Neural progenitor cell (in vitro differentiated cells): ENCODE measurements at regions not wholly inside any gene's neighbourhood (a gene's known extent, or its start where the extent isn't known, plus 50 kb on each side); places are given as distances from the start of the nearest gene placed in this dataset.

Experiments
- DNase-seq: peaks from one replicate; pipeline ENCODE4 v3.0.0-alpha.2; 2016; ENCODE audit warnings: low spot score
- H2AFZ ChIP-seq: fragments of 200-600 bp; sonication (generic); replicated peaks from 2 replicates; pipeline ENCODE4 v1.6.1; 2016; ENCODE audit warnings: antibody characterized with exemption
- H3F3A ChIP-seq: fragments of 200-600 bp; sonication (generic); 2 replicates; pipeline ENCODE4 v1.6.1; 2016; ENCODE audit warnings: antibody characterized with exemption, low read depth
- H3K27ac ChIP-seq: fragments of 200-600 bp; sonication (generic); 2 replicates; pipeline ENCODE4 v1.5.1; 2016; ENCODE audit warnings: mild to moderate bottlenecking
- H3K27me3 ChIP-seq: fragments of 200-600 bp; sonication (generic); 2 replicates; pipeline ENCODE4 v1.6.1; 2016; ENCODE audit warnings: mild to moderate bottlenecking, moderate library complexity
- H3K36me3 ChIP-seq: fragments of 200-600 bp; sonication (generic); 2 replicates; pipeline ENCODE4 v1.5.1; 2016
- H3K4me1 ChIP-seq: fragments of 200-600 bp; sonication (generic); 2 replicates; pipeline ENCODE4 v1.6.1; 2016; ENCODE audit warnings: mixed run types
- H3K4me2 ChIP-seq: fragments of 200-600 bp; sonication (generic); 2 replicates; pipeline ENCODE4 v1.6.1; 2016
- H3K4me3 ChIP-seq: fragments of 200-600 bp; sonication (generic); 2 replicates; pipeline ENCODE4 v1.5.1; 2016
- H3K79me2 ChIP-seq: fragments of 200-600 bp; sonication (generic); 2 replicates; pipeline ENCODE4 v1.6.1; 2016; ENCODE audit warnings: low read depth
- H3K9ac ChIP-seq: fragments of 200-600 bp; sonication (generic); 2 replicates; pipeline ENCODE4 v1.6.1; 2016
- H3K9me3 ChIP-seq: fragments of 200-600 bp; sonication (generic); 2 replicates; pipeline ENCODE4 v1.5.1; 2016; ENCODE audit warnings: low read depth
- H4K20me1 ChIP-seq: fragments of 200-600 bp; sonication (generic); 2 replicates; pipeline ENCODE4 v1.6.1; 2016; ENCODE audit warnings: low read depth
- H3K27ac Mint-ChIP-seq: 3 replicates; pipeline ENCODE4 v1.8.0; 2021; ENCODE audit warnings: mixed read lengths
- H3K27me3 Mint-ChIP-seq: 2 replicates; pipeline ENCODE4 v1.8.0; 2022; ENCODE audit warnings: low read depth, mild to moderate bottlenecking, inconsistent platforms, moderate library complexity, mixed read lengths; ENCODE audit not compliant: insufficient read depth
- H3K36me3 Mint-ChIP-seq: 3 replicates; pipeline ENCODE4 v1.8.0; 2021; ENCODE audit warnings: mixed read lengths
- H3K4me1 Mint-ChIP-seq: 3 replicates; pipeline ENCODE4 v1.8.0; 2021; ENCODE audit warnings: mixed read lengths
- H3K4me3 Mint-ChIP-seq: 3 replicates; pipeline ENCODE4 v1.8.0; 2021; ENCODE audit warnings: mild to moderate bottlenecking, moderate library complexity, mixed read lengths
- H3K9me3 Mint-ChIP-seq: 3 replicates; pipeline ENCODE4 v1.8.0; 2020; ENCODE audit warnings: mixed read lengths
- EZH2 ChIP-seq: fragments of 200-600 bp; sonication (generic); IDR thresholded peaks from 2 replicates; pipeline ENCODE4 v1.6.1; 2017; ENCODE audit warnings: antibody characterized with exemption, mild to moderate bottlenecking, moderate library complexity
- EZH2phosphoT487 ChIP-seq: fragments of 200-600 bp; sonication (generic); IDR thresholded peaks from 2 replicates; pipeline ENCODE4 v1.6.1; 2017; ENCODE audit warnings: antibody characterized with exemption
- TF ChIP-seq, protein P1 (sequence below): fragments of 200-600 bp; sonication (generic); IDR thresholded peaks from 2 replicates; pipeline ENCODE4 v1.5.1; 2017; ENCODE audit warnings: antibody characterized with exemption, mild to moderate bottlenecking

DNA sequence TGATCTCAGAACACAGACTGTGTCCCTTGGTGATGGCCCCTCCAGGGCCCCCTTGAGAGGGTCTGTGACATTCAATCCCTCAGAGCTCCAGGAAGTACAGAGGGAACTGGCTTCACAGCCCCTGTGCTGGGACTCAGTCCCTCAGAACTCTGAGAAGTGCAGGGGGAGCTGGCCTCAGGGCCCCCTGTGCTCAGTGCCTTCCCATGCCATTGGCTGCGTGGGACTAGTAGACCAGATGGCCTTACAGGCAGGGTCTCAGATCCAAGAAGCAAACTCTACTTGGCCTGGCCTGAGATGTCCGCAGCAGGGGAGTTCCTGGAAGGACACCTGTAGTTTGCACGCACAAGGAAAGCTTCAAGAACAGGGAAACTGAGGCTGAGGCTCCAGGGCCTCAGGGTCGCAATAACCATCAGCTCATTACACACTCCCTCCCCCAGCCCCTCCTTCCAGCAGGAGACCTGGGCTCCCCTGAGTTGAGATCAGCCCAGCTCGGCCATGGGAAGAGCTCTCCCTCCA lies 138.4 kb downstream of the BRD1 start:
- no peaks in the 10 kb centered on the region for H3F3A ChIP-seq
- no peak overlapping the region for H3K4me2 ChIP-seq
- no peaks in the 10 kb centered on the region for H3K4me1 Mint-ChIP-seq
- no peak overlapping the region for H3K4me3 Mint-ChIP-seq
- DNase-seq = no peak
- H3K36me3 Mint-ChIP-seq = no peaks in the 10 kb centered on the region
- TF ChIP-seq EZH2phosphoT487 (no peak), EZH2 (no peak)
- TF ChIP-seq, protein P1, sequence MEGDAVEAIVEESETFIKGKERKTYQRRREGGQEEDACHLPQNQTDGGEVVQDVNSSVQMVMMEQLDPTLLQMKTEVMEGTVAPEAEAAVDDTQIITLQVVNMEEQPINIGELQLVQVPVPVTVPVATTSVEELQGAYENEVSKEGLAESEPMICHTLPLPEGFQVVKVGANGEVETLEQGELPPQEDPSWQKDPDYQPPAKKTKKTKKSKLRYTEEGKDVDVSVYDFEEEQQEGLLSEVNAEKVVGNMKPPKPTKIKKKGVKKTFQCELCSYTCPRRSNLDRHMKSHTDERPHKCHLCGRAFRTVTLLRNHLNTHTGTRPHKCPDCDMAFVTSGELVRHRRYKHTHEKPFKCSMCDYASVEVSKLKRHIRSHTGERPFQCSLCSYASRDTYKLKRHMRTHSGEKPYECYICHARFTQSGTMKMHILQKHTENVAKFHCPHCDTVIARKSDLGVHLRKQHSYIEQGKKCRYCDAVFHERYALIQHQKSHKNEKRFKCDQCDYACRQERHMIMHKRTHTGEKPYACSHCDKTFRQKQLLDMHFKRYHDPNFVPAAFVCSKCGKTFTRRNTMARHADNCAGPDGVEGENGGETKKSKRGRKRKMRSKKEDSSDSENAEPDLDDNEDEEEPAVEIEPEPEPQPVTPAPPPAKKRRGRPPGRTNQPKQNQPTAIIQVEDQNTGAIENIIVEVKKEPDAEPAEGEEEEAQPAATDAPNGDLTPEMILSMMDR = no peak
- H3K9me3 ChIP-seq = no peaks in the 10 kb centered on the region
- no peak overlapping the region for H2AFZ ChIP-seq
- no peaks in the 10 kb centered on the region for H3K4me1 ChIP-seq
- H3K27ac ChIP-seq = no peak overlapping the region
- peaks cover 11% of the 10 kb centered on the region for H3K27me3 Mint-ChIP-seq
- H3K27ac Mint-ChIP-seq = no peak overlapping the region
- no peak overlapping the region for H3K4me3 ChIP-seq
- no peaks in the 10 kb centered on the region for H3K79me2 ChIP-seq
- H3K36me3 ChIP-seq = no peaks in the 10 kb centered on the region
- H3K9me3 Mint-ChIP-seq = peaks cover 12% of the 10 kb centered on the region
- H3K9ac ChIP-seq = no peak overlapping the region
- no peaks in the 10 kb centered on the region for H4K20me1 ChIP-seq
- no peaks in the 10 kb centered on the region for H3K27me3 ChIP-seq

DNA sequence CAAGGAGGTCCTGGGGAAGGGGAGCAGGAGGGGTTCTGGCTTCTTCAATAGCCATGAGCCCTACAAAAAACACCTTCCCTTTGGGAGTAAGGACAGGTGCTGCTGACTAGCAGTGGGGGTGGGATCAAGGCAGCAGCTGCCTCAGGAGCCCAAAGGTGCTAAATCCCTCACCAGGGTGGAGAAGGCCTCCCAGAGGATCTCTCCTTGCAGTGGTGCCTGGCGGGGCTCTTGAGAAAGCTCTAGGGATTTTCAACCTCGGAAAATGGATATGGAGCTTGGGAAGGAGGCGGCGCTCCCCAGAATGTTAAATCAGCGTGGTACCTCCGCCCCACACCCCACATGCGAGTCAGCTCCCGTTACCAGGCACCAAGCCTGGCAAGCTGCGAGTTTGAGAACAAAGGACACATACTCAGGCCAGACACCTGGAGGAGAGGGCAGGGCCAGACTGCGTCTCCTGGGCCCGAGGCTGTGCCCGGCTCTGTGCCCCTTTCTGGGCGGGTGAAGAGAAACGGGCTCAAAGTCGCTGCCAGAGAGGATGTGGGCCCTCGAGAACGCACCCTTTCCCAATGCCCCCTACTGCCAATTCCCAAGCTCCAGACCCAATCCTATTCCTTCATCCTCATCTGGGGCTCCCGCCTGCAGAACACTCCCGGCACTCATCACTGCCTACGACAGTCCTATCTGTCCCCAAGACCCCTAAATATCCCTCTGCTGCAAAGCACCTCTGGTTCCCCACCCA lies 139.0 kb downstream of the BRD1 start:
- peaks cover 12% of the 10 kb centered on the region for H3K9me3 Mint-ChIP-seq
- Histone ChIP-seq H4K20me1 (no peaks in the 10 kb centered on the region), H3K4me1 (no peaks in the 10 kb centered on the region), H3K4me3 (no peak overlapping the region), H3K79me2 (no peaks in the 10 kb centered on the region), H2AFZ (no peak overlapping the region), H3K9ac (no peak overlapping the region), H3K27ac (no peak overlapping the region), H3K4me2 (no peak overlapping the region), H3K36me3 (no peaks in the 10 kb centered on the region), H3K9me3 (no peaks in the 10 kb centered on the region), H3K27me3 (no peaks in the 10 kb centered on the region), H3F3A (no peaks in the 10 kb centered on the region)
- no peak overlapping the region for H3K27ac Mint-ChIP-seq
- TF ChIP-seq, protein P1 = no peak
- TF ChIP-seq EZH2phosphoT487 (no peak), EZH2 (no peak)
- no peak for DNase-seq
- H3K27me3 Mint-ChIP-seq = peaks cover 11% of the 10 kb centered on the region
- H3K4me1 Mint-ChIP-seq = no peaks in the 10 kb centered on the region
- H3K36me3 Mint-ChIP-seq = no peaks in the 10 kb centered on the region
- H3K4me3 Mint-ChIP-seq = no peak overlapping the region

DNA sequence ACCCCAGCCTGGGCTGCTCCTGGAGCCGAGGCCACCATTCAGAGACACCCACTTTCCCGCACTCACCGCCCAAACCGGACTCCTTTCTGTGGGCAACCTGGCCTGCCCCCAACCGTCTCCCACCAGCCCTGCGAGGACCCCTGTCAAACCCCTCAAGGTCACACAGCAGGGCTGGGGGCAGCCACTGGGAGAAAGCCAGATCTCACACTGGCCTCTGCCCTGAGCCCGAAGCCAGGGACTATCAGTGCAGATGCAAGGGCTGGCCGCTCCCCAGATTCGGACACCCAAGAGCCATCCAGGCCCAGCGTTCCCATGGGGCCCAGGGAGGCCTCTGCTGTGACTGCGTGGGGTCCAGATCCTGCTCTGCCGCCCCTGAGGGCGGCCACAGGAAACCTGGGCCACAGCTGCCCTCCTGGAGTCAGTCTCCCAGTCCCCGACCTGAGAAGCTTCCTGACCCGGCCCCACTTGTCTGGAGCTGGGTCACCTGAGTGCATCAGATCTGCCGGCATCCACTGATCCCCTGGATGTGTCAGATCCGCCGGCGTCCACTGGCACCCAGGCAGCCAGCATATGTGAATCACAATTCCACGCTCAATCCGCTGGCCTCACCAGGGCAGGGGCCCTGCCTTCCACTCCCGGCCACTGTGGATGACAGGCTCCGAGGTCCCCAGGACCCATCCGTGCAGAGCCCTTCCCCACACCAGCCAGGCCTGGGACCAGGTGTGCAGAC lies 139.7 kb downstream of the BRD1 start:
- H3K4me1 ChIP-seq = no peaks in the 10 kb centered on the region
- no peaks in the 10 kb centered on the region for H3K36me3 ChIP-seq
- Mint-ChIP-seq H3K27me3 (peaks cover 11% of the 10 kb centered on the region), H3K4me3 (peak overlapping the region; percentile 57), H3K36me3 (no peaks in the 10 kb centered on the region), H3K27ac (no peak overlapping the region), H3K9me3 (peaks cover 12% of the 10 kb centered on the region), H3K4me1 (no peaks in the 10 kb centered on the region)
- no peaks in the 10 kb centered on the region for H3K27me3 ChIP-seq
- no peak overlapping the region for H3K9ac ChIP-seq
- H3K9me3 ChIP-seq = no peaks in the 10 kb centered on the region
- no peaks in the 10 kb centered on the region for H3K79me2 ChIP-seq
- no peaks in the 10 kb centered on the region for H3F3A ChIP-seq
- TF ChIP-seq EZH2phosphoT487 = no peak
- TF ChIP-seq, protein P1 = no peak
- no peak for TF ChIP-seq EZH2
- H3K27ac ChIP-seq = no peak overlapping the region
- no peak overlapping the region for H2AFZ ChIP-seq
- H3K4me2 ChIP-seq = no peak overlapping the region
- no peaks in the 10 kb centered on the region for H4K20me1 ChIP-seq
- H3K4me3 ChIP-seq = no peak overlapping the region
- DNase-seq = no peak
